ENCODE measurements at regions not wholly inside any gene's neighbourhood (a gene's known extent, or its start where the extent isn't known, plus 50 kb on each side); places are given as distances from the start of the nearest gene placed in this dataset.

GRCh38 chr22:27620367-27621154 is 181.0 kb downstream of the MN1 start:
- intact Hi-C loops (cut with DNase I, micrococcal nuclease): no loop called here
- no peak for TF ChIP-seq CTCF (IDR thresholded peaks at IDR 0.05)
- ATAC-seq: no peak
- H3K4me1 ChIP-seq (ENCODE audit: low read depth): no peaks in the 10 kb centered on the region
- DNase-seq: no peak
- H3K4me3 ChIP-seq: no peak overlapping the region
- no peaks in the 10 kb centered on the region for H3K36me3 ChIP-seq (ENCODE audit: low read depth)
- H3K9me3 ChIP-seq: no peaks in the 10 kb centered on the region

- DNase-seq: no peak
These were observed 180.0 kb downstream of the MN1 start for GRCh38 chr22:27621486-27622070.

GRCh38 chr22:27624042-27624441 is 177.5 kb downstream of the MN1 start:
- H3K4me3 ChIP-seq: no peak overlapping the region
- H3K4me1 ChIP-seq (ENCODE audit: low read depth): no peaks in the 10 kb centered on the region
- intact Hi-C loops (cut with DNase I, micrococcal nuclease): no loop called here
- H3K36me3 ChIP-seq (ENCODE audit: low read depth): no peaks in the 10 kb centered on the region
- TF ChIP-seq CTCF (IDR thresholded peaks at IDR 0.05): no peak
- no peaks in the 10 kb centered on the region for H3K9me3 ChIP-seq
- DNase-seq (no peak), ATAC-seq (no peak)

More at GRCh38 chr22:27621486-27622070, 180.0 kb downstream of the MN1 start:
- TF ChIP-seq CTCF (IDR thresholded peaks at IDR 0.05): no peak
- Histone ChIP-seq H3K9me3 (no peaks in the 10 kb centered on the region), H3K4me1 (ENCODE audit: low read depth) (no peaks in the 10 kb centered on the region), H3K4me3 (no peak overlapping the region), H3K36me3 (ENCODE audit: low read depth) (no peaks in the 10 kb centered on the region)
- intact Hi-C loops (cut with DNase I, micrococcal nuclease): no loop called here
- ATAC-seq: no peak

GRCh38 chr22:27624705-27625104 is 176.9 kb downstream of the MN1 start:
- Histone ChIP-seq H3K36me3 (ENCODE audit: low read depth) (no peaks in the 10 kb centered on the region), H3K9me3 (no peaks in the 10 kb centered on the region), H3K4me1 (ENCODE audit: low read depth) (no peaks in the 10 kb centered on the region), H3K4me3 (no peak overlapping the region)
- intact Hi-C loops (cut with DNase I, micrococcal nuclease): no loop called here
- no peak for DNase-seq
- no peak for TF ChIP-seq CTCF (IDR thresholded peaks at IDR 0.05)
- no peak for ATAC-seq

- H3K9me3 ChIP-seq: no peaks in the 10 kb centered on the region
- no peaks in the 10 kb centered on the region for H3K36me3 ChIP-seq (ENCODE audit: low read depth)
- intact Hi-C loops (cut with DNase I, micrococcal nuclease): no loop called here
- no peak for ATAC-seq
- no peak overlapping the region for H3K4me3 ChIP-seq
- no peak for TF ChIP-seq CTCF (IDR thresholded peaks at IDR 0.05)
- H3K4me1 ChIP-seq (ENCODE audit: low read depth): no peaks in the 10 kb centered on the region
- no peak for DNase-seq
These were observed 175.5 kb downstream of the MN1 start for GRCh38 chr22:27625769-27626674.
